ENCODE measurements at regions not wholly inside any gene's neighbourhood (a gene's known extent, or its start where the extent isn't known, plus 50 kb on each side); places are given as distances from the start of the nearest gene placed in this dataset.

- WGBS, 2 donors (ENCODE audit: low coverage in 1 of 2), result 67 to 70% methylated on average over 6 to 8 of the region's 8 CpGs
- Histone ChIP-seq H3K9me3 (no peaks in the 10 kb centered on the region), H3K4me1 (no peaks in the 10 kb centered on the region), H3K4me3 (no peak overlapping the region), H3K27ac (no peak overlapping the region), H3K27me3 (no peaks in the 10 kb centered on the region), H3K36me3 (no peaks in the 10 kb centered on the region)
- intact Hi-C loops (cut with DNase I; ENCODE audit: low total_unique reads), result no loop called here
- DNase-seq, result no peak
- TF ChIP-seq EP300 (IDR thresholded peaks at IDR 0.05; ENCODE audit: low read depth) (no peak), POLR2A (IDR thresholded peaks at IDR 0.05) (no peak), POLR2AphosphoS5 (IDR thresholded peaks at IDR 0.05) (no peak)
- TF ChIP-seq, protein P1, sequence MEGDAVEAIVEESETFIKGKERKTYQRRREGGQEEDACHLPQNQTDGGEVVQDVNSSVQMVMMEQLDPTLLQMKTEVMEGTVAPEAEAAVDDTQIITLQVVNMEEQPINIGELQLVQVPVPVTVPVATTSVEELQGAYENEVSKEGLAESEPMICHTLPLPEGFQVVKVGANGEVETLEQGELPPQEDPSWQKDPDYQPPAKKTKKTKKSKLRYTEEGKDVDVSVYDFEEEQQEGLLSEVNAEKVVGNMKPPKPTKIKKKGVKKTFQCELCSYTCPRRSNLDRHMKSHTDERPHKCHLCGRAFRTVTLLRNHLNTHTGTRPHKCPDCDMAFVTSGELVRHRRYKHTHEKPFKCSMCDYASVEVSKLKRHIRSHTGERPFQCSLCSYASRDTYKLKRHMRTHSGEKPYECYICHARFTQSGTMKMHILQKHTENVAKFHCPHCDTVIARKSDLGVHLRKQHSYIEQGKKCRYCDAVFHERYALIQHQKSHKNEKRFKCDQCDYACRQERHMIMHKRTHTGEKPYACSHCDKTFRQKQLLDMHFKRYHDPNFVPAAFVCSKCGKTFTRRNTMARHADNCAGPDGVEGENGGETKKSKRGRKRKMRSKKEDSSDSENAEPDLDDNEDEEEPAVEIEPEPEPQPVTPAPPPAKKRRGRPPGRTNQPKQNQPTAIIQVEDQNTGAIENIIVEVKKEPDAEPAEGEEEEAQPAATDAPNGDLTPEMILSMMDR (IDR thresholded peaks at IDR 0.05), result no peak
- in situ Hi-C loops (cut with MboI; ENCODE audit: low pct_ligation_motif_present in 1 of 4, low pct_unique_long_range_greater_than_20kb in 1 of 4, low sequenced_read_pairs in 3 of 4), result no loop called here
These were observed 122.1 kb upstream of the MMADHC start for GRCh38 chr2:149709496-149710263.

GRCh38 chr2:149703281-149703680, 115.7 kb upstream of the MMADHC start:
- 93% methylated on average over 2 of the region's 2 CpGs; no CpG with 5 or more reads in 1 of the 2 donors for WGBS, 2 donors (ENCODE audit: low coverage in 1 of 2)

GRCh38 chr2:149702571-149702970, 115.0 kb upstream of the MMADHC start:
- WGBS, 2 donors (ENCODE audit: low coverage in 1 of 2), result 78 to 84% methylated on average over 3 to 4 of the region's 4 CpGs
- intact Hi-C loops (cut with DNase I; ENCODE audit: low total_unique reads), result no loop called here
- no peak for DNase-seq

More at GRCh38 chr2:149703281-149703680, 115.7 kb upstream of the MMADHC start:
- H3K36me3 ChIP-seq, result no peaks in the 10 kb centered on the region
- no peaks in the 10 kb centered on the region for H3K4me1 ChIP-seq
- H3K27me3 ChIP-seq, result no peaks in the 10 kb centered on the region
- no peak overlapping the region for H3K4me3 ChIP-seq
- H3K27ac ChIP-seq, result no peak overlapping the region
- no peak for DNase-seq
- H3K9me3 ChIP-seq, result no peaks in the 10 kb centered on the region
- intact Hi-C loops (cut with DNase I; ENCODE audit: low total_unique reads) (no loop called here), in situ Hi-C loops (cut with MboI; ENCODE audit: low pct_ligation_motif_present in 1 of 4, low pct_unique_long_range_greater_than_20kb in 1 of 4, low sequenced_read_pairs in 3 of 4) (no loop called here)
- TF ChIP-seq POLR2AphosphoS5 (IDR thresholded peaks at IDR 0.05) (no peak), EP300 (IDR thresholded peaks at IDR 0.05; ENCODE audit: low read depth) (no peak), POLR2A (IDR thresholded peaks at IDR 0.05) (no peak)
- TF ChIP-seq, protein P1 (IDR thresholded peaks at IDR 0.05), result no peak

DNA sequence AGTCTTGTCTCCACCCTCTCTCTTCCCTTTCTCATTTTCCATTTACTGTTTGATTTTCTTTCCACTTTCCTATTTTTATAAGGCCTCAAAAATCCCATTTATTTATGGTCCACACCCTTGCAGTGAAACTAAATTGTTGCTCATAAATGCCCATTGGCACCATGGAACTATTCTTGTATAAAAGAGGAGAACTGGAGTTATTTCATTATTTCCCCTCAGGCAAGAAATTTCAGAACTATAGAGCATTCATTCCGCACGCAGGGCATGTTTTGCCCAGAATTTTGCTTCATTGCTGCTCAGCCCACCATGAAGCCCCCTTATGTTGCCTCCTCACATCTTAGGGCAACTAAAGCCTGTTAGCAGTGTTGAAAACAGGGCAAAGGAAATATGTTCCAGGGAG, 113.7 kb upstream of the MMADHC start:
- H3K9me3 ChIP-seq, result no peaks in the 10 kb centered on the region
- WGBS, 2 donors (ENCODE audit: low coverage in 1 of 2), result 96 to 100% methylated on average over 2 of the region's 2 CpGs
- intact Hi-C loops (cut with DNase I; ENCODE audit: low total_unique reads) (no loop called here), in situ Hi-C loops (cut with MboI; ENCODE audit: low pct_ligation_motif_present in 1 of 4, low pct_unique_long_range_greater_than_20kb in 1 of 4, low sequenced_read_pairs in 3 of 4) (no loop called here)
- H3K36me3 ChIP-seq, result no peaks in the 10 kb centered on the region
- no peak for TF ChIP-seq EP300 (IDR thresholded peaks at IDR 0.05; ENCODE audit: low read depth)
- no peak for TF ChIP-seq POLR2AphosphoS5 (IDR thresholded peaks at IDR 0.05)
- TF ChIP-seq, protein P1 (IDR thresholded peaks at IDR 0.05), result no peak
- TF ChIP-seq POLR2A (IDR thresholded peaks at IDR 0.05), result no peak
- no peak for DNase-seq
- H3K4me1 ChIP-seq, result no peaks in the 10 kb centered on the region
- no peak overlapping the region for H3K27ac ChIP-seq
- H3K4me3 ChIP-seq, result no peak overlapping the region
- no peaks in the 10 kb centered on the region for H3K27me3 ChIP-seq

More at GRCh38 chr2:149702571-149702970, 115.0 kb upstream of the MMADHC start:
- no peaks in the 10 kb centered on the region for H3K4me1 ChIP-seq
- no peaks in the 10 kb centered on the region for H3K9me3 ChIP-seq
- in situ Hi-C loops (cut with MboI; ENCODE audit: low pct_ligation_motif_present in 1 of 4, low pct_unique_long_range_greater_than_20kb in 1 of 4, low sequenced_read_pairs in 3 of 4), result no loop called here
- H3K4me3 ChIP-seq, result no peak overlapping the region
- H3K27me3 ChIP-seq, result no peaks in the 10 kb centered on the region
- no peaks in the 10 kb centered on the region for H3K36me3 ChIP-seq
- no peak overlapping the region for H3K27ac ChIP-seq
- TF ChIP-seq POLR2A (IDR thresholded peaks at IDR 0.05), result no peak
- TF ChIP-seq POLR2AphosphoS5 (IDR thresholded peaks at IDR 0.05), result no peak
- TF ChIP-seq, protein P1 (IDR thresholded peaks at IDR 0.05), result no peak
- no peak for TF ChIP-seq EP300 (IDR thresholded peaks at IDR 0.05; ENCODE audit: low read depth)
